H1 (cell line): ENCODE measurements at regions not wholly inside any gene's neighbourhood (a gene's known extent, or its start where the extent isn't known, plus 50 kb on each side); places are given as distances from the start of the nearest gene placed in this dataset.

Experiments
- NRF1 ChIP-seq: IDR thresholded peaks from 2 replicates; pipeline ENCODE4 v1.6.1; 2011; ENCODE audit warnings: mild to moderate bottlenecking, low read depth, low read length, improper control_type of control experiment
- POLR2A ChIP-seq, 2 experiments: IDR thresholded peaks; 1 replicate in 1 of 2; 2 replicates in 1 of 2; pipeline ENCODE4 v1.6.1; 2011; ENCODE audit warnings: low read depth in 2 of 2, low read length in 2 of 2, mild to moderate bottlenecking in 2 of 2; ENCODE audit errors: control extremely low read depth in 1 of 2
- RXRA ChIP-seq: IDR thresholded peaks from 2 replicates; pipeline ENCODE4 v1.6.1; 2011; ENCODE audit warnings: low read depth, mild to moderate bottlenecking, low read length, moderate library complexity; ENCODE audit not compliant: insufficient read depth
- TF ChIP-seq, protein P1 (sequence below): fragments of 300-600 bp; sonication (generic); IDR thresholded peaks from 2 replicates; pipeline ENCODE4 v1.7.1; 2012; ENCODE audit warnings: low read length, moderate library complexity, mild to moderate bottlenecking, inconsistent platforms; ENCODE audit not compliant: insufficient replicate concordance
- TF ChIP-seq, protein P2 (sequence below), 3 experiments: IDR thresholded peaks; 1 replicate in 2 of 3; 2 replicates in 1 of 3; pipeline versions ENCODE4 v1.5.1 to v1.6.1; 2011; ENCODE audit warnings: low read length in 3 of 3, mild to moderate bottlenecking in 3 of 3, inconsistent platforms in 2 of 3, low read depth in 1 of 3, moderate library complexity in 1 of 3; ENCODE audit not compliant: insufficient read depth in 1 of 3; ENCODE audit errors: control extremely low read depth in 1 of 3

DNA sequence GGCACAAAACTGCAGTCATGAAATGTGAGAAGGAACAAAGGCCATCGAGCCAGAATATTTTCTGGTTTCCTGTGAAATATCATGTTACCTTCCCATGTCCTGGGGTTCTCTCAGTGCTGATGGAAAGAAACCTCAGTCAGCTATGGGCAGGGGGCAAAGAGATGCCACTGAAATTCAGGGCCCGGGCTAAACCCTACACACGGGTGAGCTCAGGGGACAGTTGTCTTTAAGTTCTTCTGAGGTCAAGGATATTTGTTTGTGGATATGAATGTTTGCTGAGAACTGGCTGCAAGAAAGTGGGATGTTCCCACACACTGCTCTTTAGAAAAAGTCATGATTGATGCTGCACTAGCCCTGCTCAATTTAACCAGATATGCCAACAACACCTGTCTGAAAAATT is 187.2 kb downstream of the MEX3B start (continued):
- TF ChIP-seq, protein P1, sequence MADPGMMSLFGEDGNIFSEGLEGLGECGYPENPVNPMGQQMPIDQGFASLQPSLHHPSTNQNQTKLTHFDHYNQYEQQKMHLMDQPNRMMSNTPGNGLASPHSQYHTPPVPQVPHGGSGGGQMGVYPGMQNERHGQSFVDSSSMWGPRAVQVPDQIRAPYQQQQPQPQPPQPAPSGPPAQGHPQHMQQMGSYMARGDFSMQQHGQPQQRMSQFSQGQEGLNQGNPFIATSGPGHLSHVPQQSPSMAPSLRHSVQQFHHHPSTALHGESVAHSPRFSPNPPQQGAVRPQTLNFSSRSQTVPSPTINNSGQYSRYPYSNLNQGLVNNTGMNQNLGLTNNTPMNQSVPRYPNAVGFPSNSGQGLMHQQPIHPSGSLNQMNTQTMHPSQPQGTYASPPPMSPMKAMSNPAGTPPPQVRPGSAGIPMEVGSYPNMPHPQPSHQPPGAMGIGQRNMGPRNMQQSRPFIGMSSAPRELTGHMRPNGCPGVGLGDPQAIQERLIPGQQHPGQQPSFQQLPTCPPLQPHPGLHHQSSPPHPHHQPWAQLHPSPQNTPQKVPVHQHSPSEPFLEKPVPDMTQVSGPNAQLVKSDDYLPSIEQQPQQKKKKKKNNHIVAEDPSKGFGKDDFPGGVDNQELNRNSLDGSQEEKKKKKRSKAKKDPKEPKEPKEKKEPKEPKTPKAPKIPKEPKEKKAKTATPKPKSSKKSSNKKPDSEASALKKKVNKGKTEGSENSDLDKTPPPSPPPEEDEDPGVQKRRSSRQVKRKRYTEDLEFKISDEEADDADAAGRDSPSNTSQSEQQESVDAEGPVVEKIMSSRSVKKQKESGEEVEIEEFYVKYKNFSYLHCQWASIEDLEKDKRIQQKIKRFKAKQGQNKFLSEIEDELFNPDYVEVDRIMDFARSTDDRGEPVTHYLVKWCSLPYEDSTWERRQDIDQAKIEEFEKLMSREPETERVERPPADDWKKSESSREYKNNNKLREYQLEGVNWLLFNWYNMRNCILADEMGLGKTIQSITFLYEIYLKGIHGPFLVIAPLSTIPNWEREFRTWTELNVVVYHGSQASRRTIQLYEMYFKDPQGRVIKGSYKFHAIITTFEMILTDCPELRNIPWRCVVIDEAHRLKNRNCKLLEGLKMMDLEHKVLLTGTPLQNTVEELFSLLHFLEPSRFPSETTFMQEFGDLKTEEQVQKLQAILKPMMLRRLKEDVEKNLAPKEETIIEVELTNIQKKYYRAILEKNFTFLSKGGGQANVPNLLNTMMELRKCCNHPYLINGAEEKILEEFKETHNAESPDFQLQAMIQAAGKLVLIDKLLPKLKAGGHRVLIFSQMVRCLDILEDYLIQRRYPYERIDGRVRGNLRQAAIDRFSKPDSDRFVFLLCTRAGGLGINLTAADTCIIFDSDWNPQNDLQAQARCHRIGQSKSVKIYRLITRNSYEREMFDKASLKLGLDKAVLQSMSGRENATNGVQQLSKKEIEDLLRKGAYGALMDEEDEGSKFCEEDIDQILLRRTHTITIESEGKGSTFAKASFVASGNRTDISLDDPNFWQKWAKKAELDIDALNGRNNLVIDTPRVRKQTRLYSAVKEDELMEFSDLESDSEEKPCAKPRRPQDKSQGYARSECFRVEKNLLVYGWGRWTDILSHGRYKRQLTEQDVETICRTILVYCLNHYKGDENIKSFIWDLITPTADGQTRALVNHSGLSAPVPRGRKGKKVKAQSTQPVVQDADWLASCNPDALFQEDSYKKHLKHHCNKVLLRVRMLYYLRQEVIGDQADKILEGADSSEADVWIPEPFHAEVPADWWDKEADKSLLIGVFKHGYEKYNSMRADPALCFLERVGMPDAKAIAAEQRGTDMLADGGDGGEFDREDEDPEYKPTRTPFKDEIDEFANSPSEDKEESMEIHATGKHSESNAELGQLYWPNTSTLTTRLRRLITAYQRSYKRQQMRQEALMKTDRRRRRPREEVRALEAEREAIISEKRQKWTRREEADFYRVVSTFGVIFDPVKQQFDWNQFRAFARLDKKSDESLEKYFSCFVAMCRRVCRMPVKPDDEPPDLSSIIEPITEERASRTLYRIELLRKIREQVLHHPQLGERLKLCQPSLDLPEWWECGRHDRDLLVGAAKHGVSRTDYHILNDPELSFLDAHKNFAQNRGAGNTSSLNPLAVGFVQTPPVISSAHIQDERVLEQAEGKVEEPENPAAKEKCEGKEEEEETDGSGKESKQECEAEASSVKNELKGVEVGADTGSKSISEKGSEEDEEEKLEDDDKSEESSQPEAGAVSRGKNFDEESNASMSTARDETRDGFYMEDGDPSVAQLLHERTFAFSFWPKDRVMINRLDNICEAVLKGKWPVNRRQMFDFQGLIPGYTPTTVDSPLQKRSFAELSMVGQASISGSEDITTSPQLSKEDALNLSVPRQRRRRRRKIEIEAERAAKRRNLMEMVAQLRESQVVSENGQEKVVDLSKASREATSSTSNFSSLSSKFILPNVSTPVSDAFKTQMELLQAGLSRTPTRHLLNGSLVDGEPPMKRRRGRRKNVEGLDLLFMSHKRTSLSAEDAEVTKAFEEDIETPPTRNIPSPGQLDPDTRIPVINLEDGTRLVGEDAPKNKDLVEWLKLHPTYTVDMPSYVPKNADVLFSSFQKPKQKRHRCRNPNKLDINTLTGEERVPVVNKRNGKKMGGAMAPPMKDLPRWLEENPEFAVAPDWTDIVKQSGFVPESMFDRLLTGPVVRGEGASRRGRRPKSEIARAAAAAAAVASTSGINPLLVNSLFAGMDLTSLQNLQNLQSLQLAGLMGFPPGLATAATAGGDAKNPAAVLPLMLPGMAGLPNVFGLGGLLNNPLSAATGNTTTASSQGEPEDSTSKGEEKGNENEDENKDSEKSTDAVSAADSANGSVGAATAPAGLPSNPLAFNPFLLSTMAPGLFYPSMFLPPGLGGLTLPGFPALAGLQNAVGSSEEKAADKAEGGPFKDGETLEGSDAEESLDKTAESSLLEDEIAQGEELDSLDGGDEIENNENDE: no peak
- no peak for TF ChIP-seq RXRA
- TF ChIP-seq NRF1: no peak
- TF ChIP-seq, protein P2, sequence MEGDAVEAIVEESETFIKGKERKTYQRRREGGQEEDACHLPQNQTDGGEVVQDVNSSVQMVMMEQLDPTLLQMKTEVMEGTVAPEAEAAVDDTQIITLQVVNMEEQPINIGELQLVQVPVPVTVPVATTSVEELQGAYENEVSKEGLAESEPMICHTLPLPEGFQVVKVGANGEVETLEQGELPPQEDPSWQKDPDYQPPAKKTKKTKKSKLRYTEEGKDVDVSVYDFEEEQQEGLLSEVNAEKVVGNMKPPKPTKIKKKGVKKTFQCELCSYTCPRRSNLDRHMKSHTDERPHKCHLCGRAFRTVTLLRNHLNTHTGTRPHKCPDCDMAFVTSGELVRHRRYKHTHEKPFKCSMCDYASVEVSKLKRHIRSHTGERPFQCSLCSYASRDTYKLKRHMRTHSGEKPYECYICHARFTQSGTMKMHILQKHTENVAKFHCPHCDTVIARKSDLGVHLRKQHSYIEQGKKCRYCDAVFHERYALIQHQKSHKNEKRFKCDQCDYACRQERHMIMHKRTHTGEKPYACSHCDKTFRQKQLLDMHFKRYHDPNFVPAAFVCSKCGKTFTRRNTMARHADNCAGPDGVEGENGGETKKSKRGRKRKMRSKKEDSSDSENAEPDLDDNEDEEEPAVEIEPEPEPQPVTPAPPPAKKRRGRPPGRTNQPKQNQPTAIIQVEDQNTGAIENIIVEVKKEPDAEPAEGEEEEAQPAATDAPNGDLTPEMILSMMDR (IDR thresholded peaks at IDR 0.05; ENCODE audit: control extremely low read depth in 1 of 3, insufficient read depth in 1 of 3, low read depth in 1 of 3, low read length in 3 of 3): no peak
- no peak for TF ChIP-seq POLR2A (IDR thresholded peaks at IDR 0.05; ENCODE audit: control extremely low read depth in 1 of 2, low read depth in 2 of 2, low read length in 2 of 2)
